ENCODE measurements at regions not wholly inside any gene's neighbourhood (a gene's known extent, or its start where the extent isn't known, plus 50 kb on each side); places are given as distances from the start of the nearest gene placed in this dataset.
A peak's percentile ranks its signal among the peaks of the same experiment; 100 is the strongest.

DNA sequence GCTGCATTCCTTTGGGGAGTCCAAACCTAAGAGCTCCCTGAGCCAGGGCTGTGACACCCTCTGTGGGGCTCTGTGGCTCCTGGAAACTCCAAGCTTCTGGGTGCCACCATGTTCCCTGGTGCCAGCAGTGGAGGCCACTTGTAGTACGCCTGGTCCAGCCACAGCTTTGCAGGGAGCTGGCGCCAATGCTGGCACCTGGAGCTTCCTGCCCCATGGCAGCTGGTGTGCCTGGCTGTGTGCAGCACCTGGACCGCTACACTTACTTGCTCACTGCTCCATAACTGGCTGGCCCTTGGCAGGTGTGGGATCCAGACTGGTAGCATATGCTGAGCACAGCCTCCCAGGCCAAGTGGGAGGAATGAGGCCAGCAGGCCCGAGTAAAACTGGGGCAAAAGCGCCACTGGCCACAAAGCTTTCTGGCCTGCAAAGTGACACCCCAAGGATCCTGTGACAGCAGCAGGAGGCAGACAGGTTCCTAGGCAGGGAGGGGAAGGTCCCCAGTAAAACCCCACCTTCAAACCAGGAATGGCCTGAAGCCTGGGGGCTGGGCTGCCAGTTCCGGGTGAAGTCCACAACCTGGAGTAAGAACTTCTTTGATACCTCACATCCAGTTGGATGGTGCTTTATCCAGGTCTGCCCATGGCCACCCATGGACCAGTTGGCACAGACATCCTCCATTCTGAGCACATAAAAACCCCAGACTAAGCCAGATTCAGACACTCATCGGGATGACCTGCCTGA is 461.0 kb downstream of the TBC1D32 start:
- no peak for FAIRE-seq
- Histone ChIP-seq H3K27me3 (ENCODE audit: control insufficient read depth, insufficient read depth, low read length) (no peaks in the 10 kb centered on the region), H3K4me3 (ENCODE audit: low read length in 3 of 3) (no peak overlapping the region), H3K9me3 (ENCODE audit: control insufficient read depth in 2 of 3, insufficient read depth in 1 of 3, low read length in 3 of 3) (no peaks in the 10 kb centered on the region), H3K4me1 (ENCODE audit: control insufficient read depth in 2 of 3, insufficient read depth in 2 of 3, low read depth in 1 of 3, low read length in 3 of 3) (no peaks in the 10 kb centered on the region), H3K9ac (ENCODE audit: low read length in 3 of 3) (no peak overlapping the region), H3K36me3 (ENCODE audit: control insufficient read depth in 2 of 3, insufficient read depth in 3 of 3, low read length in 3 of 3) (no peaks in the 10 kb centered on the region), H3K27ac (ENCODE audit: low read depth in 2 of 2, low read length in 2 of 2) (no peak overlapping the region)
- peak in 1 of 5 donors; percentile 45 for DNase-seq
- TF ChIP-seq, protein P1, sequence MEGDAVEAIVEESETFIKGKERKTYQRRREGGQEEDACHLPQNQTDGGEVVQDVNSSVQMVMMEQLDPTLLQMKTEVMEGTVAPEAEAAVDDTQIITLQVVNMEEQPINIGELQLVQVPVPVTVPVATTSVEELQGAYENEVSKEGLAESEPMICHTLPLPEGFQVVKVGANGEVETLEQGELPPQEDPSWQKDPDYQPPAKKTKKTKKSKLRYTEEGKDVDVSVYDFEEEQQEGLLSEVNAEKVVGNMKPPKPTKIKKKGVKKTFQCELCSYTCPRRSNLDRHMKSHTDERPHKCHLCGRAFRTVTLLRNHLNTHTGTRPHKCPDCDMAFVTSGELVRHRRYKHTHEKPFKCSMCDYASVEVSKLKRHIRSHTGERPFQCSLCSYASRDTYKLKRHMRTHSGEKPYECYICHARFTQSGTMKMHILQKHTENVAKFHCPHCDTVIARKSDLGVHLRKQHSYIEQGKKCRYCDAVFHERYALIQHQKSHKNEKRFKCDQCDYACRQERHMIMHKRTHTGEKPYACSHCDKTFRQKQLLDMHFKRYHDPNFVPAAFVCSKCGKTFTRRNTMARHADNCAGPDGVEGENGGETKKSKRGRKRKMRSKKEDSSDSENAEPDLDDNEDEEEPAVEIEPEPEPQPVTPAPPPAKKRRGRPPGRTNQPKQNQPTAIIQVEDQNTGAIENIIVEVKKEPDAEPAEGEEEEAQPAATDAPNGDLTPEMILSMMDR (IDR thresholded peaks at IDR 0.05; ENCODE audit: borderline replicate concordance, extremely low read depth, insufficient read depth): no peak
- intact Hi-C loops (cut with DNase I): no loop called here

DNA sequence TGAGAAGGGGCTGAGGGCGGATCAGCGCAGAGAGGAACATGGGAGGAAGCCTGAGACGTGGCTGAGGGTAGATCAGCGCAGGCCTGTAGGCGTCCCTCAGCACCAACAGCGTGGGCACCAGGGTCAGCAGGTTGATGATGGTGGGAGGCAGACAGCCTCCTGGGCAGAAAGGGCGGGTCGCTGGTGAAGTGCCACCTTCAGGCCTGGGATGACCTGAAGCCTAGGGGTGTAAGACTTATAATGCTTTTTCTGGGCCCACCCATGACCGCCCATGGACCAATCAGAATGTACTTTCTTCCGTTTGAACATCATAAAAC is 462.1 kb downstream of the TBC1D32 start:
- FAIRE-seq: no peak
- Histone ChIP-seq H3K27me3 (ENCODE audit: control insufficient read depth, insufficient read depth, low read length) (no peaks in the 10 kb centered on the region), H3K27ac (ENCODE audit: low read depth in 2 of 2, low read length in 2 of 2) (no peak overlapping the region), H3K4me1 (ENCODE audit: control insufficient read depth in 2 of 3, insufficient read depth in 2 of 3, low read depth in 1 of 3, low read length in 3 of 3) (no peaks in the 10 kb centered on the region), H3K36me3 (ENCODE audit: control insufficient read depth in 2 of 3, insufficient read depth in 3 of 3, low read length in 3 of 3) (no peaks in the 10 kb centered on the region), H3K4me3 (ENCODE audit: low read length in 3 of 3) (no peak overlapping the region), H3K9ac (ENCODE audit: low read length in 3 of 3) (no peak overlapping the region), H3K9me3 (ENCODE audit: control insufficient read depth in 2 of 3, insufficient read depth in 1 of 3, low read length in 3 of 3) (no peaks in the 10 kb centered on the region)
- peak in 1 of 5 donors; percentile 41 for DNase-seq
- TF ChIP-seq, protein P1 (IDR thresholded peaks at IDR 0.05; ENCODE audit: borderline replicate concordance, extremely low read depth, insufficient read depth): no peak
- intact Hi-C loops (cut with DNase I): no loop called here

DNA sequence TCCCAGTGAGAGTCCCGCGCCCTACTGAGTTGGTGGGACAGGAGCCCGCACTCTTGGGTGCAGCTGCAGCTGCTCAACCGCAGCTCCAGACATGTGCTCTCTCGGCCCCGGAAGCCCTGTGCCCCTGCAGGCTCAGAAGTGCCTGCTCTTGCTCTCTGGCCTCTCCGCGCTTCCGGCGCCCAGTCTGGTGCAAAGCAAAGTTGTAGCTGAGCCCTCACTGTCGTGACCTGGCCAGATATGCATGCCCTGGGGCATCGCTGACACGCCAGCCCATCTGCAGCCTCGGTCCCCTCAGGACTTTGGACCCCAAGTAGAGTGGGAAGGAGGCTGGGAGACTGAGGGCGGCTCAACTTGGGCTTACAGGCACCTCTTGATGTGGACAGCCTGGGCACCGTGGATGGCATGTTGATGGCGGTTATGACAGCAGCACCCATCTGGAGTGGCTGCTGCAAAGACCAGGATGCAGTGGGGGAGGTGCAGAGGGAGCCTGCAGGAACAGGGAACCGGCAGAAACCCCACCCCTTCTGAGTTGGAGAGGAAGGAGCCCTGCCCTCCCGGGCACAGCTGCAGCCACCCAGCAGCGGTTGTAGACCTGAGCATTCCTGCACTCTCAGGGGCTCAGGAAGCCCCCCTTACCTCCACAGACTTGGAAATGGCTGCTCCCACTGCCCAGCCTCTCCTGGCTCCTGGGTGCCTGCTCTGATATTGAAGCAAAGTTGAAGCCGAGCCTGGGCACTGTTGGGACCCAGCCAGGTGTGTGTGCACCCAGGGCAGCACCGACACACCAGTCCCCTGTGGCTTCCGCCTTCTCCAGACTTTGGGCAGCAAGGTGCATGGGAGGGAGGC is 462.6 kb downstream of the TBC1D32 start:
- intact Hi-C loops (cut with DNase I): no loop called here
- no peaks in the 10 kb centered on the region for H3K36me3 ChIP-seq (ENCODE audit: control insufficient read depth in 2 of 3, insufficient read depth in 3 of 3, low read length in 3 of 3)
- no peaks in the 10 kb centered on the region for H3K4me1 ChIP-seq (ENCODE audit: control insufficient read depth in 2 of 3, insufficient read depth in 2 of 3, low read depth in 1 of 3, low read length in 3 of 3)
- no peak overlapping the region for H3K27ac ChIP-seq (ENCODE audit: low read depth in 2 of 2, low read length in 2 of 2)
- no peak overlapping the region for H3K4me3 ChIP-seq (ENCODE audit: low read length in 3 of 3)
- peak in 1 of 5 donors; percentile 63 for DNase-seq
- no peak overlapping the region for H3K9ac ChIP-seq (ENCODE audit: low read length in 3 of 3)
- no peaks in the 10 kb centered on the region for H3K27me3 ChIP-seq (ENCODE audit: control insufficient read depth, insufficient read depth, low read length)
- TF ChIP-seq, protein P1 (IDR thresholded peaks at IDR 0.05; ENCODE audit: borderline replicate concordance, extremely low read depth, insufficient read depth): no peak
- no peak for FAIRE-seq
- no peaks in the 10 kb centered on the region for H3K9me3 ChIP-seq (ENCODE audit: control insufficient read depth in 2 of 3, insufficient read depth in 1 of 3, low read length in 3 of 3)

Data from kidney (tissue), 13 donors.